ENCODE measurements at regions not wholly inside any gene's neighbourhood (a gene's known extent, or its start where the extent isn't known, plus 50 kb on each side); places are given as distances from the start of the nearest gene placed in this dataset.
"Not testable (repeated sequence)": the region's sequence is repeated elsewhere in the genome, so short reads cannot be mapped to it uniquely, and the experiment has no call there.

GRCh38 chr6:49299279-49299678 lies 163.8 kb downstream of the MMUT start:
- no peaks in the 10 kb centered on the region for H3K4me1 ChIP-seq
- no peak overlapping the region for H3K27ac ChIP-seq
- no peaks in the 10 kb centered on the region for H3K9me3 ChIP-seq
- DNase-seq: no peak
- no peak for TF ChIP-seq CTCF (IDR thresholded peaks at IDR 0.05)
- TF ChIP-seq POLR2A (IDR thresholded peaks at IDR 0.05): no peak
- intact Hi-C loops (cut with DNase I): no loop called here
- H3K4me3 ChIP-seq: no peak overlapping the region
- H3K36me3 ChIP-seq: no peaks in the 10 kb centered on the region
- H3K27me3 ChIP-seq: no peaks in the 10 kb centered on the region

GRCh38 chr6:49284180-49284579 lies 178.9 kb downstream of the MMUT start:
- Histone ChIP-seq H3K27ac (no peak overlapping the region), H3K27me3 (no peaks in the 10 kb centered on the region), H3K9me3 (no peaks in the 10 kb centered on the region), H3K4me1 (no peaks in the 10 kb centered on the region), H3K36me3 (no peaks in the 10 kb centered on the region), H3K4me3 (no peak overlapping the region)
- TF ChIP-seq POLR2A (IDR thresholded peaks at IDR 0.05): no peak
- no peak for TF ChIP-seq CTCF (IDR thresholded peaks at IDR 0.05)
- intact Hi-C loops (cut with DNase I): no loop called here
- WGBS, 2 donors: 52 to 54% methylated on average over 1 of the region's 1 CpG
- no peak for DNase-seq

- H3K27me3 ChIP-seq; intact Hi-C loops (cut with DNase I); H3K9me3 ChIP-seq; H3K36me3 ChIP-seq; H3K4me3 ChIP-seq; H3K27ac ChIP-seq; H3K4me1 ChIP-seq; DNase-seq: not testable (repeated sequence)
- 80 to 88% methylated on average over 3 to 8 of the region's 27 CpGs for WGBS, 2 donors
Observed at GRCh38 chr6:49274809-49275769, 188.0 kb downstream of the MMUT start.

- H3K27ac ChIP-seq: no peak overlapping the region
- 19 to 23% methylated on average over 2 of the region's 2 CpGs for WGBS, 2 donors
- no peak for DNase-seq
- intact Hi-C loops (cut with DNase I): no loop called here
- H3K4me3 ChIP-seq: no peak overlapping the region
- no peaks in the 10 kb centered on the region for H3K9me3 ChIP-seq
- no peaks in the 10 kb centered on the region for H3K36me3 ChIP-seq
- H3K4me1 ChIP-seq: no peaks in the 10 kb centered on the region
- no peaks in the 10 kb centered on the region for H3K27me3 ChIP-seq
- TF ChIP-seq CTCF (IDR thresholded peaks at IDR 0.05) (no peak), POLR2A (IDR thresholded peaks at IDR 0.05) (no peak)
Observed at GRCh38 chr6:49269190-49269589, 193.9 kb downstream of the MMUT start.

GRCh38 chr6:49264909-49265308 lies 198.1 kb downstream of the MMUT start:
- 40 to 55% methylated on average over 2 to 6 of the region's 8 CpGs for WGBS, 2 donors

More at GRCh38 chr6:49264909-49265308, 198.1 kb downstream of the MMUT start:
- Histone ChIP-seq H3K4me3 (no peak overlapping the region), H3K27ac (no peak overlapping the region), H3K36me3 (no peaks in the 10 kb centered on the region), H3K9me3 (no peaks in the 10 kb centered on the region), H3K4me1 (no peaks in the 10 kb centered on the region), H3K27me3 (no peaks in the 10 kb centered on the region)
- intact Hi-C loops (cut with DNase I): no loop called here
- TF ChIP-seq CTCF (IDR thresholded peaks at IDR 0.05) (no peak), POLR2A (IDR thresholded peaks at IDR 0.05) (no peak)
- DNase-seq: no peak
